H1 (cell line): ENCODE measurements at regions not wholly inside any gene's neighbourhood (a gene's known extent, or its start where the extent isn't known, plus 50 kb on each side); places are given as distances from the start of the nearest gene placed in this dataset.

ENCODE experiments used
- CTCF ChIA-PET: fragments of 300-600 bp; sonication (Branson Sonifier 250); formaldehyde crosslinking; loops from one replicate; lab custom pipeline; 2021; ENCODE audit not compliant: partially characterized antibody; lab: Charles Lee
- POLR2A ChIA-PET: fragments of 300-600 bp; sonication (Branson Sonifier 250); formaldehyde crosslinking; loops from one replicate; lab custom pipeline; 2021; ENCODE audit warnings: inconsistent platforms; ENCODE audit not compliant: partially characterized antibody; lab: Charles Lee
- DNase-seq, 2 experiments: peaks; one replicate each; pipeline versions ENCODE4 v3.0.0 to v3.0.0-alpha.2; 2010 to 2022; ENCODE audit warnings: low spot score in 2 of 2, low read depth in 1 of 2, mixed read lengths in 1 of 2
- FAIRE-seq: peaks from 2 replicates; lab custom pipeline; 2011; peaks lifted over from hg19 to GRCh38; lab: Jason Lieb, UNC
- H2AFZ ChIP-seq: 2 replicates; pipeline ENCODE4 v1.8.1; 2012; ENCODE audit warnings: low read length, inconsistent platforms
- H2AK5ac ChIP-seq: 2 replicates; pipeline ENCODE4 v1.6.1; 2013; ENCODE audit warnings: low read depth, low read length
- H2BK120ac ChIP-seq: replicated peaks from 2 replicates; pipeline ENCODE3; 2013; ENCODE audit warnings: low read depth, low read length, inconsistent platforms
- H2BK12ac ChIP-seq: 2 replicates; pipeline ENCODE4 v1.6.1; 2013; ENCODE audit warnings: low read depth, low read length
- H2BK15ac ChIP-seq: 2 replicates; pipeline ENCODE4 v1.6.1; 2013; ENCODE audit warnings: low read length
- H2BK20ac ChIP-seq: 2 replicates; pipeline ENCODE4 v1.6.1; 2013; ENCODE audit warnings: low read length
- H2BK5ac ChIP-seq: 2 replicates; pipeline ENCODE4 v1.6.1; 2013; ENCODE audit warnings: low read depth, low read length
- H3K14ac ChIP-seq: 2 replicates; pipeline ENCODE4 v1.6.1; 2013; ENCODE audit warnings: inconsistent platforms; ENCODE audit not compliant: insufficient read length
- H3K18ac ChIP-seq: 2 replicates; pipeline ENCODE4 v1.6.1; 2013; ENCODE audit warnings: low read length; ENCODE audit errors: extremely low read depth
- H3K23ac ChIP-seq: 2 replicates; pipeline ENCODE4 v1.6.1; 2013; ENCODE audit warnings: inconsistent platforms; ENCODE audit not compliant: insufficient read length
- H3K23me2 ChIP-seq: 2 replicates; pipeline ENCODE4 v1.6.1; 2013; ENCODE audit warnings: low read depth, low read length
- H3K27ac ChIP-seq: 2 replicates; pipeline ENCODE4 v1.6.1; 2011; ENCODE audit warnings: low read depth, low read length, inconsistent platforms
- H3K27me3 ChIP-seq, 4 experiments: replicated peaks in 1 of 4; 1 replicate in 1 of 4; 2 replicates in 3 of 4; pipeline versions ENCODE4 v1.6.1 to v1.8.1; 2011 to 2013; ENCODE audit warnings: low read length in 3 of 4, mild to moderate bottlenecking in 3 of 4, inconsistent platforms in 2 of 4, mixed read lengths in 2 of 4, moderate library complexity in 1 of 4; ENCODE audit not compliant: control insufficient read depth in 3 of 4, insufficient read depth in 3 of 4; ENCODE audit errors: extremely low read depth in 1 of 4
- H3K36me3 ChIP-seq, 4 experiments: 2 replicates each; pipeline versions ENCODE4 v1.6.1 to v1.8.1; 2011 to 2013; ENCODE audit warnings: mild to moderate bottlenecking in 4 of 4, low read length in 3 of 4, moderate library complexity in 2 of 4, control low read depth in 1 of 4, inconsistent platforms in 1 of 4; ENCODE audit not compliant: insufficient read depth in 4 of 4, control insufficient read depth in 2 of 4
- H3K4ac ChIP-seq: replicated peaks from 2 replicates; pipeline ENCODE3; 2013; ENCODE audit warnings: low read length, low read depth, mixed read lengths, inconsistent platforms; ENCODE audit not compliant: insufficient read length
- H3K4me1 ChIP-seq, 4 experiments: replicated peaks in 1 of 4; 1 replicate in 1 of 4; 2 replicates in 3 of 4; pipeline versions ENCODE4 v1.6.1 to v1.8.1; 2011 to 2013; ENCODE audit warnings: low read length in 3 of 4, inconsistent platforms in 2 of 4, mixed read lengths in 1 of 4; ENCODE audit not compliant: insufficient read depth in 4 of 4, control insufficient read depth in 3 of 4
- H3K4me2 ChIP-seq, 2 experiments: 2 replicates each; pipeline versions ENCODE4 v1.6.1 to v1.8.1; 2011 to 2013; ENCODE audit warnings: low read depth in 2 of 2, low read length in 2 of 2, control low read depth in 1 of 2, inconsistent platforms in 1 of 2, mild to moderate bottlenecking in 1 of 2; ENCODE audit not compliant: insufficient read depth in 1 of 2
- H3K4me3 ChIP-seq, 4 experiments: fragments of 200-600, 300-600 bp in 1 of 4; sonication (generic), shearing (Covaris generic), sonication (Bioruptor Twin) in 1 of 4; 2 replicates each; pipeline versions ENCODE4 v1.5.1 to v1.8.1; 2011 to 2016; ENCODE audit warnings: low read length in 4 of 4, low read depth in 3 of 4, control low read depth in 2 of 4, inconsistent platforms in 2 of 4, mild to moderate bottlenecking in 2 of 4, mixed read lengths in 1 of 4, moderate library complexity in 1 of 4; ENCODE audit not compliant: insufficient read depth in 2 of 4; ENCODE audit errors: extremely low read depth in 1 of 4
- H3K56ac ChIP-seq: replicated peaks from 2 replicates; pipeline ENCODE3; 2013; ENCODE audit warnings: low read depth, mild to moderate bottlenecking, mixed read lengths, low read length, inconsistent platforms; ENCODE audit not compliant: insufficient read length
- H3K79me1 ChIP-seq: 2 replicates; pipeline ENCODE4 v1.6.1; 2013; ENCODE audit warnings: low read depth, low read length, control low read depth
- H3K79me2 ChIP-seq, 2 experiments: 2 replicates each; pipeline versions ENCODE4 v1.6.1 to v1.8.1; 2012 to 2013; ENCODE audit warnings: low read length in 2 of 2, mild to moderate bottlenecking in 2 of 2, inconsistent platforms in 1 of 2; ENCODE audit not compliant: insufficient read depth in 2 of 2, control insufficient read depth in 1 of 2
- H3K9ac ChIP-seq, 4 experiments: replicated peaks in 1 of 4; 1 replicate in 1 of 4; 2 replicates in 3 of 4; pipeline versions ENCODE4 v1.6.1 to v1.8.1; 2011 to 2013; ENCODE audit warnings: low read depth in 3 of 4, low read length in 3 of 4, control low read depth in 2 of 4, mild to moderate bottlenecking in 2 of 4, moderate library complexity in 2 of 4, inconsistent platforms in 1 of 4; ENCODE audit errors: extremely low read depth in 1 of 4
- H3K9me3 ChIP-seq, 2 experiments: 2 replicates each; pipeline versions ENCODE4 v1.6.1 to v1.8.1; 2012 to 2013; ENCODE audit warnings: mild to moderate bottlenecking in 2 of 2, moderate library complexity in 2 of 2, control low read depth in 1 of 2, inconsistent platforms in 1 of 2, low read depth in 1 of 2, low read length in 1 of 2, mixed read lengths in 1 of 2; ENCODE audit not compliant: insufficient read depth in 2 of 2
- H4K20me1 ChIP-seq, 2 experiments: replicated peaks in 1 of 2; 2 replicates each; pipeline versions ENCODE3 to v1.8.1; 2011 to 2013; ENCODE audit warnings: inconsistent platforms in 2 of 2, low read length in 2 of 2, mild to moderate bottlenecking in 1 of 2; ENCODE audit not compliant: insufficient read depth in 2 of 2, control insufficient read depth in 1 of 2
- H4K5ac ChIP-seq: 2 replicates; pipeline ENCODE4 v1.6.1; 2013; ENCODE audit warnings: low read length, low read depth, mixed read lengths, inconsistent platforms; ENCODE audit not compliant: insufficient read length
- H4K8ac ChIP-seq: 2 replicates; pipeline ENCODE4 v1.8.0; 2013; ENCODE audit warnings: mild to moderate bottlenecking, moderate library complexity, low read length, inconsistent platforms; ENCODE audit not compliant: insufficient read depth; ENCODE audit errors: extremely low read depth
- H4K91ac ChIP-seq: replicated peaks from 2 replicates; pipeline ENCODE3; 2013; ENCODE audit warnings: low read length, mixed read lengths, inconsistent platforms; ENCODE audit not compliant: insufficient read length
- BACH1 ChIP-seq: IDR thresholded peaks from 2 replicates; pipeline ENCODE4 v1.6.1; 2012; ENCODE audit warnings: low read length, improper control_type of control experiment
- KDM4A ChIP-seq: IDR thresholded peaks from one replicate; pipeline ENCODE4 v1.7.1; 2012; ENCODE audit warnings: low read depth, mild to moderate bottlenecking, moderate library complexity, low read length, inconsistent platforms; ENCODE audit not compliant: severe bottlenecking
- KDM5A ChIP-seq: fragments of 200-600 bp; IDR thresholded peaks from 2 replicates; pipeline ENCODE4 v1.7.1; 2012; ENCODE audit warnings: mild to moderate bottlenecking, low read length, inconsistent platforms, mixed read lengths
- PHF8 ChIP-seq: fragments of 200-600 bp; sonication (generic); conservative IDR thresholded peaks from 2 replicates; pipeline ENCODE4 v1.7.1; 2012; ENCODE audit warnings: low read depth, mild to moderate bottlenecking, inconsistent platforms, low read length, moderate library complexity
- POLR2AphosphoS5 ChIP-seq: IDR thresholded peaks from 2 replicates; pipeline ENCODE4 v1.6.1; 2011; ENCODE audit warnings: low read depth, low read length
- SP2 ChIP-seq: IDR thresholded peaks from 2 replicates; pipeline ENCODE4 v1.6.1; 2012; ENCODE audit warnings: mild to moderate bottlenecking, low read length, inconsistent platforms
- YY1 ChIP-seq: IDR thresholded peaks from 2 replicates; pipeline ENCODE4 v1.6.1; 2011; ENCODE audit warnings: low read depth, mild to moderate bottlenecking, low read length
- WGBS, 2 experiments: shearing (Covaris generic) in 1 of 2; methylation state at CpG; one replicate each; pipeline versions ENCODE4 v1.1.6 to v1.1.7; 2013 to 2015; ENCODE audit warnings: low lambda C conversion rate in 2 of 2, mixed read lengths in 2 of 2, inconsistent platforms in 1 of 2, low coverage in 1 of 2, missing lambda C conversion rate in 1 of 2; ENCODE audit not compliant: insufficient replicate concordance in 2 of 2, insufficient coverage in 1 of 2, insufficient read length in 1 of 2; ENCODE audit errors: extremely low coverage in 1 of 2, missing lambda C conversion rate in 1 of 2; 5-methylcytosine and 5-hydroxymethylcytosine counted together

DNA sequence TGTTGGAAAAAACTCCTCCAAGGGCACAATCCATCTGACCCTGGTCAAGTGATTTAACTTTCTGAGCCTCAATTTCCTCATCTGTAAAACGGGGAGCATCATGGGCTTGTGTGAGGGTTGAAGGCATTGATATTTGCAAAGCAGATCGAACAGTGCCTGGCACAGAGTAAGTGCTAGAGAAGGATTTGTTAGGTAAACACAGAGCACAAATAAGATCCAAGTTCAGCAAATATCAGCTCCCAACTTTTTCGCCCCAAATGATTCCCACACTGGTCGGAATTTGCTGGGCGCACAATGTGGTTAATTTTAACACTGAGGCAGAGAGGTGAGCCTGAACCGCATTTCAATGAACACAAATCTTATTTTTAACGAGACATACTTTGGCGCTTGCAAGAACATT, 76.3 kb upstream of the ATP2B2 start:
- H3K23ac ChIP-seq: no peak overlapping the region
- H4K91ac ChIP-seq: no peak overlapping the region
- H3K27ac ChIP-seq: no peak overlapping the region
- H3K14ac ChIP-seq: no peak overlapping the region
- FAIRE-seq (no peak), DNase-seq (no peak)
- WGBS, 2 experiments: 84% methylated on average over 8 of the region's 8 CpGs; no CpG with 5 or more reads in 1 of the 2 experiments
- TF ChIP-seq POLR2AphosphoS5: no peak
- no peak for TF ChIP-seq KDM5A
- TF ChIP-seq KDM4A: no peak
- no peak for TF ChIP-seq BACH1
- TF ChIP-seq SP2: no peak
- TF ChIP-seq PHF8: no peak
- TF ChIP-seq YY1: no peak
- H3K4me3 ChIP-seq: no peak overlapping the region
- H3K18ac ChIP-seq: no peak overlapping the region
- no peaks in the 10 kb centered on the region; a peak in 1 of 7 replicates for H3K27me3 ChIP-seq
- H3K9ac ChIP-seq: no peak overlapping the region
- no peak overlapping the region for H3K4me2 ChIP-seq
- H2AFZ ChIP-seq: no peak overlapping the region
- H2BK5ac ChIP-seq: no peak overlapping the region
- H3K4me1 ChIP-seq: no peaks in the 10 kb centered on the region; a peak in 1 of 7 replicates
- no peak overlapping the region for H2BK12ac ChIP-seq
- no peak overlapping the region for H4K8ac ChIP-seq
- no peaks in the 10 kb centered on the region for H3K23me2 ChIP-seq
- H2BK20ac ChIP-seq: no peak overlapping the region
- no peak overlapping the region for H4K5ac ChIP-seq
- no peak overlapping the region for H2BK15ac ChIP-seq
- H3K79me2 ChIP-seq: no peaks in the 10 kb centered on the region
- H3K56ac ChIP-seq: no peak overlapping the region
- no peak overlapping the region for H3K4ac ChIP-seq
- no peak overlapping the region for H2BK120ac ChIP-seq
- CTCF ChIA-PET: interaction anchor here (1.0 kb wide), 1 partner anchor 25 kb away, joined by 3 read pairs; no protein-coding TSS in a partner anchor
- no peaks in the 10 kb centered on the region for H3K79me1 ChIP-seq
- no peaks in the 10 kb centered on the region for H3K36me3 ChIP-seq
- H2AK5ac ChIP-seq: no peak overlapping the region
- no peaks in the 10 kb centered on the region for H3K9me3 ChIP-seq
- POLR2A ChIA-PET: no interaction called here
- H4K20me1 ChIP-seq: no peaks in the 10 kb centered on the region
